ENCODE measurements at regions not wholly inside any gene's neighbourhood (a gene's known extent, or its start where the extent isn't known, plus 50 kb on each side); places are given as distances from the start of the nearest gene placed in this dataset.

GRCh38 chr6:8785223-8785622 lies 349.9 kb upstream of the SLC35B3 start:
- intact Hi-C loops (cut with DNase I; ENCODE audit: low total_unique reads) = no loop called here
- ATAC-seq = no peak
- in situ Hi-C loops (cut with MboI; ENCODE audit: low sequenced_read_pairs in 4 of 4) = no loop called here
- no peaks in the 10 kb centered on the region for H3K9me3 ChIP-seq
- H3K4me1 ChIP-seq = no peaks in the 10 kb centered on the region
- no peaks in the 10 kb centered on the region for H3K27me3 ChIP-seq
- no peak overlapping the region for H3K4me3 ChIP-seq
- H3K27ac ChIP-seq = no peak overlapping the region
- H3K36me3 ChIP-seq = no peaks in the 10 kb centered on the region
- no peak for DNase-seq
- TF ChIP-seq, protein P1, sequence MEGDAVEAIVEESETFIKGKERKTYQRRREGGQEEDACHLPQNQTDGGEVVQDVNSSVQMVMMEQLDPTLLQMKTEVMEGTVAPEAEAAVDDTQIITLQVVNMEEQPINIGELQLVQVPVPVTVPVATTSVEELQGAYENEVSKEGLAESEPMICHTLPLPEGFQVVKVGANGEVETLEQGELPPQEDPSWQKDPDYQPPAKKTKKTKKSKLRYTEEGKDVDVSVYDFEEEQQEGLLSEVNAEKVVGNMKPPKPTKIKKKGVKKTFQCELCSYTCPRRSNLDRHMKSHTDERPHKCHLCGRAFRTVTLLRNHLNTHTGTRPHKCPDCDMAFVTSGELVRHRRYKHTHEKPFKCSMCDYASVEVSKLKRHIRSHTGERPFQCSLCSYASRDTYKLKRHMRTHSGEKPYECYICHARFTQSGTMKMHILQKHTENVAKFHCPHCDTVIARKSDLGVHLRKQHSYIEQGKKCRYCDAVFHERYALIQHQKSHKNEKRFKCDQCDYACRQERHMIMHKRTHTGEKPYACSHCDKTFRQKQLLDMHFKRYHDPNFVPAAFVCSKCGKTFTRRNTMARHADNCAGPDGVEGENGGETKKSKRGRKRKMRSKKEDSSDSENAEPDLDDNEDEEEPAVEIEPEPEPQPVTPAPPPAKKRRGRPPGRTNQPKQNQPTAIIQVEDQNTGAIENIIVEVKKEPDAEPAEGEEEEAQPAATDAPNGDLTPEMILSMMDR (IDR thresholded peaks at IDR 0.05 in 4 of 5, conservative IDR thresholded peaks at IDR 0.05 in 1 of 5) = no peak
- TF ChIP-seq POLR2A (IDR thresholded peaks at IDR 0.05) = no peak

GRCh38 chr6:8783191-8783590 lies 347.8 kb upstream of the SLC35B3 start:
- ATAC-seq = no peak
- Histone ChIP-seq H3K9me3 (no peaks in the 10 kb centered on the region), H3K4me1 (no peaks in the 10 kb centered on the region), H3K27ac (no peak overlapping the region), H3K27me3 (no peaks in the 10 kb centered on the region), H3K36me3 (no peaks in the 10 kb centered on the region), H3K4me3 (no peak overlapping the region)
- in situ Hi-C loops (cut with MboI; ENCODE audit: low sequenced_read_pairs in 4 of 4) (no loop called here), intact Hi-C loops (cut with DNase I; ENCODE audit: low total_unique reads) (no loop called here)
- no peak for DNase-seq
- TF ChIP-seq POLR2A (IDR thresholded peaks at IDR 0.05) = no peak
- TF ChIP-seq, protein P1 (IDR thresholded peaks at IDR 0.05 in 4 of 5, conservative IDR thresholded peaks at IDR 0.05 in 1 of 5) = no peak

GRCh38 chr6:8780653-8781052 lies 345.3 kb upstream of the SLC35B3 start:
- Histone ChIP-seq H3K4me3 (no peak overlapping the region), H3K9me3 (no peaks in the 10 kb centered on the region)
- intact Hi-C loops (cut with DNase I; ENCODE audit: low total_unique reads) = no loop called here

GRCh38 chr6:8764733-8765132 lies 329.4 kb upstream of the SLC35B3 start:
- in situ Hi-C loops (cut with MboI; ENCODE audit: low sequenced_read_pairs in 4 of 4) = no loop called here
- Histone ChIP-seq H3K27me3 (no peaks in the 10 kb centered on the region), H3K4me1 (no peaks in the 10 kb centered on the region), H3K9me3 (no peaks in the 10 kb centered on the region), H3K27ac (no peak overlapping the region), H3K36me3 (no peaks in the 10 kb centered on the region), H3K4me3 (no peak overlapping the region)
- ATAC-seq (no peak), DNase-seq (no peak)
- TF ChIP-seq POLR2A (IDR thresholded peaks at IDR 0.05) = no peak
- TF ChIP-seq, protein P1 (IDR thresholded peaks at IDR 0.05 in 4 of 5, conservative IDR thresholded peaks at IDR 0.05 in 1 of 5) = no peak
- intact Hi-C loops (cut with DNase I; ENCODE audit: low total_unique reads) = no loop called here

More at GRCh38 chr6:8780653-8781052, 345.3 kb upstream of the SLC35B3 start:
- Histone ChIP-seq H3K27me3 (no peaks in the 10 kb centered on the region), H3K27ac (no peak overlapping the region), H3K4me1 (no peaks in the 10 kb centered on the region), H3K36me3 (no peaks in the 10 kb centered on the region)
- in situ Hi-C loops (cut with MboI; ENCODE audit: low sequenced_read_pairs in 4 of 4) = no loop called here
- TF ChIP-seq, protein P1 (IDR thresholded peaks at IDR 0.05 in 4 of 5, conservative IDR thresholded peaks at IDR 0.05 in 1 of 5) = no peak
- TF ChIP-seq POLR2A (IDR thresholded peaks at IDR 0.05) = no peak
- no peak for DNase-seq
- no peak for ATAC-seq

GRCh38 chr6:8760951-8761350 lies 325.6 kb upstream of the SLC35B3 start:
- intact Hi-C loops (cut with DNase I; ENCODE audit: low total_unique reads) (no loop called here), in situ Hi-C loops (cut with MboI; ENCODE audit: low sequenced_read_pairs in 4 of 4) (no loop called here)

More at GRCh38 chr6:8760951-8761350, 325.6 kb upstream of the SLC35B3 start:
- H3K27ac ChIP-seq = no peak overlapping the region
- H3K4me1 ChIP-seq = peaks cover 0 to 6% of the 10 kb centered on the region in 2 donors
- ATAC-seq = no peak
- TF ChIP-seq, protein P1 (IDR thresholded peaks at IDR 0.05 in 4 of 5, conservative IDR thresholded peaks at IDR 0.05 in 1 of 5) = no peak
- no peaks in the 10 kb centered on the region for H3K9me3 ChIP-seq
- H3K36me3 ChIP-seq = no peaks in the 10 kb centered on the region
- no peaks in the 10 kb centered on the region for H3K27me3 ChIP-seq
- H3K4me3 ChIP-seq = no peak overlapping the region
- no peak for DNase-seq

Measured in gastrocnemius medialis (tissue), 4 donors.